HepG2 (cell line): ENCODE measurements at regions not wholly inside any gene's neighbourhood (a gene's known extent, or its start where the extent isn't known, plus 50 kb on each side); places are given as distances from the start of the nearest gene placed in this dataset.

ENCODE experiments used
- ATAC-seq: fragments of 200-7000 bp; cut with Tn5 transposase; 3 replicates; pipeline ENCODE4 v1.9.1; 2020; ENCODE audit warnings: mild to moderate bottlenecking, moderate library complexity
- BruUV-seq: library from RNA; stranded (reverse); fragments of 400-500 nt; replicated peaks from 2 replicates; lab custom pipeline; 2021; lab: Mats Ljungman, UMichigan
- CTCF ChIA-PET: fragments of 300-600 bp; formaldehyde crosslinking; extraction: SDS; loops from one replicate; lab custom pipeline; 2021; ENCODE audit warnings: low total read pairs, inconsistent platforms, low intra/inter-chr PET ratio; lab: Yijun Ruan, JAX
- POLR2A ChIA-PET: fragments of 350-600 bp; sonication (Branson Sonifier 250); formaldehyde crosslinking; loops from one replicate; lab custom pipeline; 2020; ENCODE audit warnings: antibody characterized with exemption, inconsistent platforms; lab: Yijun Ruan, JAX
- DNase-seq: peaks from one replicate; pipeline ENCODE4 v3.0.0-alpha.2; 2015; ENCODE audit warnings: low spot score
- FAIRE-seq: peaks from 3 replicates; lab custom pipeline; 2011; peaks lifted over from hg19 to GRCh38; lab: Jason Lieb, UNC
- H2AFZ ChIP-seq: one replicate; pipeline ENCODE4 v1.6.1; 2011; ENCODE audit warnings: low read length, inconsistent platforms
- H3K27ac ChIP-seq: fragments of 300-600 bp; 3 replicates; pipeline ENCODE4 v1.8.0; 2011; ENCODE audit warnings: mixed run types, mild to moderate bottlenecking, mixed read lengths, low read length, inconsistent platforms; ENCODE audit not compliant: insufficient read depth; ENCODE audit errors: extremely low read length
- H3K27me3 ChIP-seq, 2 experiments: fragments of 200-600 bp in 1 of 2; 2 replicates in 1 of 2; 3 replicates in 1 of 2; pipeline versions ENCODE4 v1.6.0 to v1.8.0; 2011; ENCODE audit warnings: low read length in 2 of 2, mild to moderate bottlenecking in 2 of 2, moderate library complexity in 2 of 2, inconsistent platforms in 1 of 2; ENCODE audit not compliant: insufficient read depth in 2 of 2, control insufficient read depth in 1 of 2
- H3K36me3 ChIP-seq, 2 experiments: fragments of 200-600 bp in 1 of 2; replicated peaks in 1 of 2; 2 replicates in 1 of 2; 3 replicates in 1 of 2; pipeline versions ENCODE4 v1.5.1 to v1.8.0; 2011; ENCODE audit warnings: low read length in 2 of 2, inconsistent platforms in 1 of 2; ENCODE audit not compliant: insufficient read depth in 2 of 2, control insufficient read depth in 1 of 2
- H3K4me1 ChIP-seq: 2 replicates; pipeline ENCODE4 v1.5.1; 2012; ENCODE audit warnings: low read length, inconsistent platforms; ENCODE audit not compliant: insufficient read depth
- H3K4me2 ChIP-seq: 2 replicates; pipeline ENCODE4 v1.6.0; 2011; ENCODE audit warnings: low read depth, low read length, inconsistent platforms
- H3K4me3 ChIP-seq, 3 experiments: fragments of 200-600 bp in 1 of 3; sonication (generic), shearing (Covaris generic) in 1 of 3; replicated peaks in 1 of 3; 2 replicates each; pipeline ENCODE4 v1.5.1; 2011 to 2016; ENCODE audit warnings: low read length in 3 of 3, inconsistent platforms in 2 of 3, low read depth in 2 of 3, mild to moderate bottlenecking in 2 of 3, control low read depth in 1 of 3, mixed read lengths in 1 of 3; ENCODE audit not compliant: insufficient read depth in 1 of 3
- H3K79me2 ChIP-seq: one replicate; pipeline ENCODE4 v1.6.1; 2011; ENCODE audit warnings: low read length, inconsistent platforms; ENCODE audit not compliant: insufficient read depth
- H3K9ac ChIP-seq: 2 replicates; pipeline ENCODE4 v1.6.0; 2011; ENCODE audit warnings: mild to moderate bottlenecking, low read depth, low read length, inconsistent platforms; ENCODE audit not compliant: insufficient read depth
- H3K9me3 ChIP-seq: 2 replicates; pipeline ENCODE4 v1.5.1; 2012; ENCODE audit warnings: mild to moderate bottlenecking, low read length
- H4K20me1 ChIP-seq: 2 replicates; pipeline ENCODE4 v1.6.0; 2011; ENCODE audit warnings: inconsistent platforms, mild to moderate bottlenecking, low read length, moderate library complexity; ENCODE audit not compliant: insufficient read depth
- FOXK1 ChIP-seq: sonication (generic); formaldehyde crosslinking; IDR thresholded peaks from 2 replicates; pipeline ENCODE4 v1.4.0; 2020; ENCODE audit warnings: low read depth, missing genetic modification reagents, borderline replicate concordance
- HNRNPUL1 ChIP-seq: fragments of 200-400 bp; formaldehyde crosslinking; IDR thresholded peaks from 2 replicates; pipeline ENCODE4 v1.6.1; 2017; ENCODE audit warnings: low read depth, mild to moderate bottlenecking, low read length, moderate library complexity
- KDM5A ChIP-seq: fragments of 200-600 bp; sonication (generic); IDR thresholded peaks from 2 replicates; pipeline ENCODE4 v1.7.0; 2018; ENCODE audit warnings: antibody characterized with exemption, mild to moderate bottlenecking, low read length, borderline replicate concordance
- SRSF1 ChIP-seq: fragments of 200-400 bp; formaldehyde crosslinking; optimal IDR thresholded peaks from 2 replicates; pipeline ENCODE3; 2017; ENCODE audit warnings: mild to moderate bottlenecking, low read depth, low read length, moderate library complexity
- ZBTB7B ChIP-seq: sonication (generic); formaldehyde crosslinking; IDR thresholded peaks from 2 replicates; pipeline ENCODE4 v1.4.0; 2020; ENCODE audit warnings: missing genetic modification reagents
- ZNF660 ChIP-seq: sonication (generic); formaldehyde crosslinking; IDR thresholded peaks from 2 replicates; pipeline ENCODE4 v1.5.1; 2020; ENCODE audit warnings: mild to moderate bottlenecking, low read depth, missing genetic modification reagents, borderline replicate concordance
- ZSCAN29 ChIP-seq: sonication (generic); formaldehyde crosslinking; conservative IDR thresholded peaks from 2 replicates; pipeline ENCODE4 v1.4.0; 2020; ENCODE audit warnings: mild to moderate bottlenecking, missing genetic modification reagents
- WGBS: methylation state at CpG from one replicate; pipeline ENCODE4 v1.1.6; 2017; ENCODE audit warnings: low lambda C conversion rate; 5-methylcytosine and 5-hydroxymethylcytosine counted together
- in situ Hi-C: cut with HindIII; loops from 2 replicates; pipeline ENCODE4 v1.10.0; 2017; ENCODE audit warnings: low pct_unique_long_range_greater_than_20kb; ENCODE audit not compliant: extremely low pct_ligation_motif_present
- intact Hi-C: fragments of 100-400 bp; cut with micrococcal nuclease; formaldehyde crosslinking; loops from one replicate; pipeline ENCODE4 v1.10.0; 2022; ENCODE audit not compliant: unreplicated experiment

DNA sequence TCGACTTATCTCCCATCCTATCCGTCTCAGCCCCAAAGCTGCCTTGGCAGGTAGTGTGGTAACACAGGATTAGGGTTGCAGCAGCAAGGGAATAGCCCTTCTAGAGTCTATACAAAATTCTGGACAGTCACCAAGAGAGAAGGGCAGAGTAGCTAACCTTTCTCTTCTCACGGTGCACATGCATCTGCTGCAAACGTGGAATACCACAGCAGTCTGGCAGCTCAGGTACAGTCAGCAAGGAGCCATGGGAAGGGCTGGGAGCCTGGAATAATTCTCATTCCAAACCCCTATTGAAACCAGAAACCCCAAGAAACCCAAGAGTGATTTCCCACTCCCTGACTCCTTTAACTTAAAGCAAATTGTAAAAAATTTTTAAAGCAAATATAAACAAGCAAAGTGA lies 92.3 kb upstream of the THRB start:
- Histone ChIP-seq H3K36me3 (no peaks in the 10 kb centered on the region), H3K27me3 (no peaks in the 10 kb centered on the region), H3K4me3 (no peak overlapping the region), H3K9ac (no peak overlapping the region), H2AFZ (no peak overlapping the region), H3K4me1 (peaks cover 10% of the 10 kb centered on the region; the same call in 1 of the 2 replicates), H3K79me2 (no peaks in the 10 kb centered on the region), H3K27ac (no peak overlapping the region), H3K4me2 (no peak overlapping the region), H3K9me3 (no peaks in the 10 kb centered on the region), H4K20me1 (no peaks in the 10 kb centered on the region)
- ChIA-PET CTCF (no interaction called here), POLR2A (no interaction called here)
- BruUV-seq: no TSS peak
- FAIRE-seq (no peak), ATAC-seq (no peak), DNase-seq (no peak)
- in situ Hi-C loops (no loop called here), intact Hi-C loops (loop anchor here (10.0 kb wide), 1 partner anchor 592 kb away; no protein-coding TSS in a partner anchor)
- TF ChIP-seq SRSF1: no peak
- WGBS: 2% methylated on average over 4 of the region's 4 CpGs

DNA sequence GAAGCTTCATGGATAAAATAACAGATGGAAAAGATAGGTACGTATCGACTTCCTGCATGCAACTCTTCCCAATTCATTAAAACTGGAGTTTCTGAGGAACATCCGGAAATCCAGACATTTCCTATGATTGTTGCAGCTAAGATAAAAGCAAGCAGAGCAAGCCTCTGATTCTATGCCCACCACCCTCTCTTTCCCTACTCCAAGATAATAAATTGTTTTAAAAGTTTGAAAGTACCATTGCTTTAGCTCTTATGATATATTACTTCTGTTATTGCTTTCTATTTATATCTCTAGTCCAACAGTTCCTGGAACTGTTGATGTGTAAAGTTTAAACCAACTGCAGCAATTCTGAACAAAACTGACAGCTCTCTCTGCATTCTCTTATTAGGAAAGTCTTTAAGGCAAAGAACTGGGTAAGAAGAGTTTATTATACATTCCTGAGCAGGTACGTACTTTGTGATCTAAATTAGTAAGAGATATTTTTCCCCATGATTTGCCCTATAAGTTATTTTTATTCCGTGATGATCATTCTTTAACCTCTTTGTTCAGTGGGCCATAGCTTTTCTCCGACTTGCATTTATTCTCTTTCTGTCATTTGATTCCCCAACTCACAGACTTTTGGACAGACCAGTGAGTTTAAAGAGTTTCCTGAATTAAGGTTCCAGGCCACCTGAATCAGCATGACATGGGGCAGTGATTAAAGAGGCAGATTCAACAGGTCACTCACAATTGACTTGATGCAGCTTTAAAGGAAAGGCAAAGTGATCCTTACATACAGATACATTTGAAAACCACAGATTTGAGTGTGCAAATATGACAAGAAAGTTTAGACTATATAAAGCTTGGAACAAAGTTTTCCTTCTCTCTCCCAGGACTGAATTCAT lies 94.2 kb upstream of the THRB start:
- CTCF ChIA-PET: no interaction called here
- H3K9ac ChIP-seq: no peak overlapping the region
- H3K79me2 ChIP-seq: no peaks in the 10 kb centered on the region
- BruUV-seq: no TSS peak
- no peak overlapping the region for H3K4me2 ChIP-seq
- no peaks in the 10 kb centered on the region for H4K20me1 ChIP-seq
- FAIRE-seq: no peak
- H3K4me1 ChIP-seq: peaks cover 5% of the 10 kb centered on the region; the same call in 1 of the 2 replicates
- no peaks in the 10 kb centered on the region for H3K9me3 ChIP-seq
- H3K27ac ChIP-seq: no peak overlapping the region
- 31% methylated on average over 6 of the region's 6 CpGs for WGBS
- POLR2A ChIA-PET: no interaction called here
- ATAC-seq: no peak
- no peak for TF ChIP-seq ZNF660 (CRISPR knock-in tag)
- no peak for TF ChIP-seq ZSCAN29
- no peak for TF ChIP-seq ZBTB7B
- no peak for TF ChIP-seq HNRNPUL1
- no peak for TF ChIP-seq FOXK1 (CRISPR knock-in tag)
- no peak for TF ChIP-seq KDM5A
- in situ Hi-C loops (no loop called here), intact Hi-C loops (loop anchor here (10.0 kb wide), 1 partner anchor 594 kb away; no protein-coding TSS in a partner anchor)
- H3K36me3 ChIP-seq: no peaks in the 10 kb centered on the region
- no peak for DNase-seq
- H3K4me3 ChIP-seq: no peak overlapping the region
- no peak overlapping the region for H2AFZ ChIP-seq
- H3K27me3 ChIP-seq: no peaks in the 10 kb centered on the region
